Liver (tissue), 8 donors: ENCODE measurements at regions not wholly inside any gene's neighbourhood (a gene's known extent, or its start where the extent isn't known, plus 50 kb on each side); places are given as distances from the start of the nearest gene placed in this dataset.

Source experiments
- DNase-seq: peaks from one replicate; pipeline ENCODE4 v3.0.0-alpha.2; 2017; ENCODE audit warnings: low spot score
- H3K27ac ChIP-seq, 2 donors: one replicate each; pipeline ENCODE4 v1.7.0; 2013; ENCODE audit warnings: inconsistent platforms in 2 of 2, low read length in 2 of 2, control low read depth in 1 of 2, low read depth in 1 of 2, mild to moderate bottlenecking in 1 of 2
- H3K27me3 ChIP-seq, 4 donors: one replicate each; pipeline versions ENCODE4 v1.6.1 to v1.7.0; 2013; ENCODE audit warnings: low read length in 3 of 4, inconsistent platforms in 1 of 4, mild to moderate bottlenecking in 1 of 4, moderate library complexity in 1 of 4; ENCODE audit not compliant: control insufficient read depth in 4 of 4, insufficient read depth in 4 of 4
- H3K36me3 ChIP-seq, 4 donors: one replicate each; pipeline versions ENCODE4 v1.6.1 to v1.7.0; 2013; ENCODE audit warnings: low read length in 3 of 4, mild to moderate bottlenecking in 3 of 4, low read depth in 1 of 4, moderate library complexity in 1 of 4; ENCODE audit not compliant: control insufficient read depth in 4 of 4, insufficient read depth in 3 of 4
- H3K4me1 ChIP-seq, 4 donors: one replicate each; pipeline versions ENCODE4 v1.6.1 to v1.7.0; 2013; ENCODE audit warnings: low read length in 3 of 4, mild to moderate bottlenecking in 3 of 4, moderate library complexity in 1 of 4; ENCODE audit not compliant: control insufficient read depth in 4 of 4, insufficient read depth in 4 of 4
- H3K4me3 ChIP-seq, 3 donors: one replicate each; pipeline versions ENCODE4 v1.6.1 to v1.7.0; 2013; ENCODE audit warnings: low read length in 3 of 3, control low read depth in 1 of 3, low read depth in 1 of 3, mild to moderate bottlenecking in 1 of 3
- H3K9ac ChIP-seq, 2 donors: one replicate each; pipeline ENCODE4 v1.7.0; 2013; ENCODE audit warnings: low read length in 2 of 2, mild to moderate bottlenecking in 2 of 2, moderate library complexity in 2 of 2, control low read depth in 1 of 2, low read depth in 1 of 2
- H3K9me3 ChIP-seq, 4 donors: one replicate each; pipeline versions ENCODE4 v1.6.1 to v1.7.0; 2013; ENCODE audit warnings: low read length in 3 of 4; ENCODE audit not compliant: control insufficient read depth in 4 of 4
- ATF3 ChIP-seq: IDR thresholded peaks from 2 replicates; pipeline ENCODE4 v1.6.1; 2016; ENCODE audit warnings: antibody characterized with exemption
- CTCF ChIP-seq: fragments of 150-350 bp; IDR thresholded peaks from 2 replicates; pipeline ENCODE4 v1.5.1; 2017; ENCODE audit warnings: improper control_type of control experiment, low read depth, low read length; ENCODE audit not compliant: missing input control
- FOXA2 ChIP-seq: IDR thresholded peaks from 2 replicates; pipeline ENCODE4 v1.6.1; 2016; ENCODE audit warnings: antibody characterized with exemption
- GABPA ChIP-seq, 2 donors: IDR thresholded peaks in 1 of 2; conservative IDR thresholded peaks in 1 of 2; 2 replicates each; pipeline ENCODE4 v1.6.1; 2016; ENCODE audit warnings: antibody characterized with exemption in 2 of 2, mild to moderate bottlenecking in 1 of 2, moderate library complexity in 1 of 2
- HNF4A ChIP-seq, 2 donors: conservative IDR thresholded peaks; 2 replicates each; pipeline ENCODE4 v1.6.1; 2016; ENCODE audit warnings: antibody characterized with exemption in 2 of 2, mild to moderate bottlenecking in 2 of 2
- HNF4G ChIP-seq: IDR thresholded peaks from 2 replicates; pipeline ENCODE4 v1.6.1; 2016; ENCODE audit warnings: antibody characterized with exemption
- JUND ChIP-seq, 2 donors: IDR thresholded peaks; 2 replicates each; pipeline ENCODE4 v1.6.1; 2016; ENCODE audit warnings: antibody characterized with exemption in 2 of 2
- NR2F2 ChIP-seq: IDR thresholded peaks from 2 replicates; pipeline ENCODE4 v1.6.1; 2016; ENCODE audit warnings: antibody characterized with exemption
- RAD21 ChIP-seq, 2 donors: IDR thresholded peaks; 2 replicates each; pipeline ENCODE4 v1.6.1; 2016; ENCODE audit warnings: antibody characterized with exemption in 2 of 2, mild to moderate bottlenecking in 2 of 2
- REST ChIP-seq: IDR thresholded peaks from 2 replicates; pipeline ENCODE4 v1.6.1; 2016; ENCODE audit warnings: antibody characterized with exemption, mild to moderate bottlenecking
- TAF1 ChIP-seq: conservative IDR thresholded peaks from 2 replicates; pipeline ENCODE4 v1.6.1; 2016; ENCODE audit warnings: antibody characterized with exemption, mild to moderate bottlenecking
- WGBS: extraction: QIAGEN DNeasy Blood & Tissue Kit; methylation state at CpG from one replicate; pipeline ENCODE4 v1.1.7; 2013; 5-methylcytosine and 5-hydroxymethylcytosine counted together
- donor health status: healthy.
- donor health status: healthy.
- donor health status: healthy.
- donor health status: healthy.
- donor health status: healthy.

- TF ChIP-seq REST, result no peak
- no peak for TF ChIP-seq RAD21 (IDR thresholded peaks at IDR 0.05)
- no peak for TF ChIP-seq NR2F2
- TF ChIP-seq HNF4A (conservative IDR thresholded peaks at IDR 0.05), result no peak
- no peak for TF ChIP-seq HNF4G
Measured at GRCh38 chr2:22194218-22194617, 1070.5 kb downstream of the TDRD15 start (continued).

GRCh38 chr2:22196806-22197205 lies 1073.0 kb downstream of the TDRD15 start:
- no peak for DNase-seq
- H3K36me3 ChIP-seq, result no peaks in the 10 kb centered on the region
- H3K4me3 ChIP-seq, result no peak overlapping the region
- H3K27ac ChIP-seq, result no peak overlapping the region
- no peak overlapping the region for H3K9ac ChIP-seq
- no peaks in the 10 kb centered on the region for H3K27me3 ChIP-seq
- H3K4me1 ChIP-seq, result no peaks in the 10 kb centered on the region
- TF ChIP-seq JUND (IDR thresholded peaks at IDR 0.05), result no peak
- TF ChIP-seq HNF4A (conservative IDR thresholded peaks at IDR 0.05), result no peak
- TF ChIP-seq GABPA (IDR thresholded peaks at IDR 0.05 in 1 of 2, conservative IDR thresholded peaks at IDR 0.05 in 1 of 2), result no peak
- WGBS, result 81% methylated on average over 2 of the region's 2 CpGs
- no peaks in the 10 kb centered on the region for H3K9me3 ChIP-seq

- H3K4me3 ChIP-seq, result no peak overlapping the region
- DNase-seq, result no peak
- H3K36me3 ChIP-seq, result no peaks in the 10 kb centered on the region
- H3K27ac ChIP-seq, result no peak overlapping the region
- 66% methylated on average over 9 of the region's 9 CpGs for WGBS
- no peaks in the 10 kb centered on the region for H3K4me1 ChIP-seq
- H3K27me3 ChIP-seq, result no peaks in the 10 kb centered on the region
- H3K9me3 ChIP-seq, result no peaks in the 10 kb centered on the region
- no peak overlapping the region for H3K9ac ChIP-seq
- TF ChIP-seq TAF1 (no peak), FOXA2 (no peak), JUND (IDR thresholded peaks at IDR 0.05) (no peak), CTCF (no peak), ATF3 (no peak), HNF4G (no peak)
Measured at GRCh38 chr2:22198381-22199283, 1074.9 kb downstream of the TDRD15 start.
